Spinal cord (tissue), 9 donors: ENCODE measurements at regions not wholly inside any gene's neighbourhood (a gene's known extent, or its start where the extent isn't known, plus 50 kb on each side); places are given as distances from the start of the nearest gene placed in this dataset.

Experiments used
- DNase-seq, 6 donors: peaks; one replicate each; pipeline versions ENCODE4 v3.0.0 to v3.0.0-alpha.2; 2013 to 2015; ENCODE audit warnings: low spot score in 6 of 6, low read depth in 4 of 6
- H3K27ac ChIP-seq: one replicate; pipeline ENCODE4 v1.5.1; 2013; ENCODE audit warnings: low read depth, low read length, control low read depth
- H3K27me3 ChIP-seq: one replicate; pipeline ENCODE4 v1.6.1; 2013; ENCODE audit warnings: low read length; ENCODE audit not compliant: control insufficient read depth, insufficient read depth
- H3K36me3 ChIP-seq: one replicate; pipeline ENCODE4 v1.6.1; 2013; ENCODE audit warnings: low read length; ENCODE audit not compliant: control insufficient read depth, insufficient read depth
- H3K4me1 ChIP-seq: one replicate; pipeline ENCODE4 v1.6.1; 2013; ENCODE audit warnings: low read length; ENCODE audit not compliant: control insufficient read depth, insufficient read depth
- H3K4me3 ChIP-seq: one replicate; pipeline ENCODE4 v1.5.1; 2013; ENCODE audit warnings: low read depth, low read length, control low read depth
- H3K9me3 ChIP-seq: one replicate; pipeline ENCODE4 v1.6.1; 2013; ENCODE audit warnings: low read length; ENCODE audit not compliant: control insufficient read depth, insufficient read depth
- WGBS: methylation state at CpG from one replicate; pipeline ENCODE4 v1.1.5; 2013; ENCODE audit warnings: missing lambda C conversion rate; ENCODE audit not compliant: insufficient coverage; 5-methylcytosine and 5-hydroxymethylcytosine counted together
- donor health status: healthy.

GRCh38 chr15:72952151-72952550, 100.1 kb upstream of the NEO1 start:
- DNase-seq, result no peak

DNA sequence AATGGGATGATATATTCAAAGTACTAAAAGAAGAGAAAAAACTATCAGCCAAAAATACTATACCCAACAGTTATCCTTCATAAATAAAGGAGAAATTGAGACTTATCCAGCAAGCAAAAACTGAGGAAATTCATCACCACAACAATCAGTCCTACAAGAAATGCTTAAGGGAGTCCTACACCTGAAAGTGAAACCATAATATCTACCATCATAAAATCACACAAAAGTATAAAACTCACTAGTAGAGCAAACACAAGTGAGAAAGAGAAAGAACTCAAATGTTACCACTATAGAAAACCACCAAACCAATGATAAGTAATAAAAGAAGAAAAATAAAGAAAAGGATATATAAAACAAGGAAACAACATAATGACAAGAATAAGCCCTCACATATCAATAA, 103.6 kb upstream of the NEO1 start:
- Histone ChIP-seq H3K27ac (no peak overlapping the region), H3K9me3 (peaks cover 6% of the 10 kb centered on the region), H3K36me3 (no peaks in the 10 kb centered on the region), H3K4me3 (no peak overlapping the region), H3K4me1 (no peaks in the 10 kb centered on the region), H3K27me3 (no peaks in the 10 kb centered on the region)
- no peak for DNase-seq

More at GRCh38 chr15:72952151-72952550, 100.1 kb upstream of the NEO1 start:
- peaks cover 6% of the 10 kb centered on the region for H3K9me3 ChIP-seq
- no peaks in the 10 kb centered on the region for H3K36me3 ChIP-seq
- no peaks in the 10 kb centered on the region for H3K27me3 ChIP-seq
- no peak overlapping the region for H3K27ac ChIP-seq
- no peak overlapping the region for H3K4me3 ChIP-seq
- no CpG with 5 or more reads among the region's 1 CpG for WGBS
- H3K4me1 ChIP-seq, result no peaks in the 10 kb centered on the region

GRCh38 chr15:72947709-72948108, 104.6 kb upstream of the NEO1 start:
- no CpG with 5 or more reads among the region's 2 CpGs for WGBS
- H3K27me3 ChIP-seq, result no peaks in the 10 kb centered on the region
- no peak for DNase-seq
- no peak overlapping the region for H3K4me3 ChIP-seq
- peaks cover 6% of the 10 kb centered on the region for H3K9me3 ChIP-seq
- H3K36me3 ChIP-seq, result no peaks in the 10 kb centered on the region
- H3K4me1 ChIP-seq, result no peaks in the 10 kb centered on the region
- H3K27ac ChIP-seq, result no peak overlapping the region

DNA sequence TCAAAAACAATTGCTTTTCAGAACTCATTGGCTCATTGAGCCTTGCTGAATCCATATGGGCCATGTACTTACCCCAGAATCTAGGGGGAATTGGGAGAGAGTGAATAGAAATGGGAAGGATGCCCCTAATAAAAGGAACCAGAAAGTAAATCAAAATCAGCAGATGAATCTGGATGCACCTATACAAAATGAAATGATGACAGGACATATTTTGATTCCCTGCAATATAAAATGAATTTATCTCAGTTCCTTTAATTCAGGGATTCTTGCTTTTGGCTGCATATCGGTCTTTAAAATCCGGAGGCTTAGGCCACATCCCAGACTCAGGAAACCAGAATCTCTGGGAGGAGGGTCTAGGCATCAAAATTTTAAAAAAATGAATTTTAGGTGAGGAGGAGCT, 107.7 kb upstream of the NEO1 start:
- DNase-seq, result no peak
- H3K27me3 ChIP-seq, result no peaks in the 10 kb centered on the region
- H3K27ac ChIP-seq, result no peak overlapping the region
- no peak overlapping the region for H3K4me3 ChIP-seq
- no CpG with 5 or more reads among the region's 2 CpGs for WGBS
- peaks cover 11% of the 10 kb centered on the region for H3K4me1 ChIP-seq
- no peaks in the 10 kb centered on the region for H3K36me3 ChIP-seq
- peaks cover 6% of the 10 kb centered on the region for H3K9me3 ChIP-seq

- H3K4me3 ChIP-seq, result no peak overlapping the region
- DNase-seq, result peak in 1 of 6 donors; percentile 6
- peaks cover 20% of the 10 kb centered on the region for H3K4me1 ChIP-seq
- H3K9me3 ChIP-seq, result no peaks in the 10 kb centered on the region
- H3K27me3 ChIP-seq, result no peaks in the 10 kb centered on the region
- H3K36me3 ChIP-seq, result no peaks in the 10 kb centered on the region
- no peak overlapping the region for H3K27ac ChIP-seq
- WGBS, result no CpG with 5 or more reads among the region's 2 CpGs
Measured at GRCh38 chr15:72940229-72940622, 112.0 kb upstream of the NEO1 start.

- no peaks in the 10 kb centered on the region for H3K9me3 ChIP-seq
- no peak overlapping the region for H3K4me3 ChIP-seq
- 33% methylated on average over 1 of the region's 5 CpGs for WGBS
- H3K4me1 ChIP-seq, result peaks cover 20% of the 10 kb centered on the region
- no peak overlapping the region for H3K27ac ChIP-seq
- H3K36me3 ChIP-seq, result no peaks in the 10 kb centered on the region
- H3K27me3 ChIP-seq, result no peaks in the 10 kb centered on the region
- peak; percentile 15 to 78 (median 40) for DNase-seq
Measured at GRCh38 chr15:72939514-72940228, 112.6 kb upstream of the NEO1 start.

GRCh38 chr15:72936691-72937679, 115.3 kb upstream of the NEO1 start:
- H3K4me3 ChIP-seq, result no peak overlapping the region
- no peaks in the 10 kb centered on the region for H3K27me3 ChIP-seq
- no peak overlapping the region for H3K27ac ChIP-seq
- H3K4me1 ChIP-seq, result peaks cover 22% of the 10 kb centered on the region
- 91% methylated on average over 9 of the region's 11 CpGs for WGBS
- H3K36me3 ChIP-seq, result no peaks in the 10 kb centered on the region
- H3K9me3 ChIP-seq, result no peaks in the 10 kb centered on the region
- DNase-seq, result no peak

DNA sequence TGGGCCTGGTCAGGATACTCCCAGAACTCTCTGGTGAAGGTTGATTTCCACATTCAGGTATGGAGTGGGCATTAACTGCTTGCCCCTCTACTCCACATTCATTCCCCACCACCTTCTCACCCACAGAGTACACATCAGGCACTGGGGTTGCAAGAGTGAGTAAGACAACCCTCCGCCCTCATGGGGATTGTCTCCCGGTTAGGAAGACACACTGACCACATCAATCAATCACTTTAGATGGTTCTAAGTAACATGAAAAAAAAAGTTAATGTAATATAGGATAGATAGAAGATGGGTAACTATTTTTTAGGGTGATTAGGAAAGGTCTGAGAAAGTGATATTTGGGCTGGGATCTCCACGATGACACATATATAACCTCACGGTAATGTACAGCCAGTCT, 116.0 kb upstream of the NEO1 start:
- DNase-seq, result no peak
- H3K9me3 ChIP-seq, result no peaks in the 10 kb centered on the region
- no peaks in the 10 kb centered on the region for H3K27me3 ChIP-seq
- no peaks in the 10 kb centered on the region for H3K36me3 ChIP-seq
- no peak overlapping the region for H3K4me3 ChIP-seq
- 100% methylated on average over 1 of the region's 4 CpGs for WGBS
- H3K4me1 ChIP-seq, result peaks cover 22% of the 10 kb centered on the region
- no peak overlapping the region for H3K27ac ChIP-seq

- H3K27ac ChIP-seq, result no peak overlapping the region
- no peak for DNase-seq
- no peaks in the 10 kb centered on the region for H3K9me3 ChIP-seq
- no CpG with 5 or more reads among the region's 2 CpGs for WGBS
- H3K4me1 ChIP-seq, result peaks cover 21% of the 10 kb centered on the region
- no peaks in the 10 kb centered on the region for H3K36me3 ChIP-seq
- H3K4me3 ChIP-seq, result no peak overlapping the region
- no peaks in the 10 kb centered on the region for H3K27me3 ChIP-seq
Measured at GRCh38 chr15:72935521-72935920, 116.7 kb upstream of the NEO1 start.
